T-helper 9 cell (primary cell): ENCODE measurements at regions not wholly inside any gene's neighbourhood (a gene's known extent, or its start where the extent isn't known, plus 50 kb on each side); places are given as distances from the start of the nearest gene placed in this dataset.
"Not testable (repeated sequence)": the region's sequence is repeated elsewhere in the genome, so short reads cannot be mapped to it uniquely, and the experiment has no call there.

Source experiments
- DNase-seq: peaks from one replicate; pipeline ENCODE4 v3.0.0-alpha.2; 2020

DNA sequence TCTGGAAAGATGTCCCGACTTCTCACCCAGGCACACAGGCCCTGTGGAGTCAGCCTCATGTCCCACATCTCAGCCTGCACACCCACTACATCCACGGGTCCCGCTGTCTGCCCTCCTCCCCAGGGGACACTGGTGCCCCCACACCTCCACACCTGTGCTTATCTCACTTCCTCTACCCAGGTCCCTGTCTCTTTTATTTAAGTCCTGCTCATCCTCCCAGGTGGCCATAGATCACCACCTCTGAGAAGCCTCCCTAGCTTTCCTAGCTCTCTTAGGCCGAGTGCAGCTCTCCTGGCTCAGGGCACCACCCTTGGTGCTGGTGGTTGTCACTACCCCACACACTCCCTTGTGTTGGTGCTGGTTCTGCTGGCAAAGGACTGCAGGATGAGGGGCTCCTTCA lies 143.6 kb upstream of the PITX1 start:
- DNase-seq: no peak

DNA sequence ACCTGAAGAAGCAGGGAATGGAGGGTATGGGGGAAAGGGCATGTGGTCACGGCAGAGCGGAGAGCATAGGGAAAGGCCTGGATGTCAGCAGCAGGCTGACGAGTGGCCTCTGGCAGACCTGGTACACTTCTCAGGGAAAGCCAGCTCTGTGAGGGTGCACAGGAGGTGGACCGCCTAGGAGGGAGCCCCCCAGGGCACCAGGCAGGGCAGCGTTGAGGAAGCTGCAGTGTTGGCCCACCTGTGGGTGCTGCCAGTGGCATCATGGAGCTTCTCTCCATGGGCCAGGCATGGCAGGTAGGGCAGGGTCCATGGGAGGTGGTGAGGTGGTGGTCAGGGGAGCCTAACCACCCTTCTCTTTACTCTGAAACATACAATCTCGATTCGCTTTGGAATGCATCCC lies 143.0 kb upstream of the PITX1 start:
- DNase-seq: no peak

DNA sequence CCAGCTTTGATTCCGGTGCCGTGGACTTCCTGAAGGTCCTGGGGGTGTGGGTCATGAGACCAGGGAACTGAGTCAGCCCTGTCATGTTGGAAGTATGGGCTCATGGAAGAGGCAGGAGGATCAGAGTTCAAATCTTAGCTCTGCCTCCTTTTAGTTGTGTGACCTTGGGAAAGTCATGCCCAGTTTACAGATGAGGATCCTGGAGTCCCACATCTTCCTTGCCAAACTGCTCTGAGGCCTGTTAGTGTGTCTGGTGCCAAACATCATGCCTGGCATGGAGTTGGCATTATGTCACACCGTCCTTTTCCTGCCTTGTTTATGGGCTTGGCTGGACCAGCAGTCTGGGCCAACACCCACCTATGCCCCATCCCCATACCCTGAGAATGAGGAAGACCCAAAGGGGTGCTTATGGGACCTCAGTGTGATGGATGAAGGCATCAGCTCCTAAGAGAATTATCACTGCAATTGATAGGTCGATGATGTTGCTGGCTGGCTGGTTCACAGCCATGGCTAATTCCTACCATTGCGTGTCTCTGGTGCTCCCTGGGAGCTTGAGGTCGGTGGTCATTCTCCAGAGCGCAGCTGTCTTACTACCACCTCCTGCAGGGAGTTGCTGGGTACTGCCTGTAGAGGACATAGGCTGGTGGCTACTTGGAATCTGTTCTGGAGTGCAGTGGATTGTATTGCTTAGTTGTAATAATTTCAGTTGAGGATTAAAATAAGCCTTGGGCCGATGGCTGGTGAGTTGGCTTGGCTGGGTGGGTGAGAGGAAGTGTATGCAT lies 140.5 kb upstream of the PITX1 start:
- no peak for DNase-seq

DNA sequence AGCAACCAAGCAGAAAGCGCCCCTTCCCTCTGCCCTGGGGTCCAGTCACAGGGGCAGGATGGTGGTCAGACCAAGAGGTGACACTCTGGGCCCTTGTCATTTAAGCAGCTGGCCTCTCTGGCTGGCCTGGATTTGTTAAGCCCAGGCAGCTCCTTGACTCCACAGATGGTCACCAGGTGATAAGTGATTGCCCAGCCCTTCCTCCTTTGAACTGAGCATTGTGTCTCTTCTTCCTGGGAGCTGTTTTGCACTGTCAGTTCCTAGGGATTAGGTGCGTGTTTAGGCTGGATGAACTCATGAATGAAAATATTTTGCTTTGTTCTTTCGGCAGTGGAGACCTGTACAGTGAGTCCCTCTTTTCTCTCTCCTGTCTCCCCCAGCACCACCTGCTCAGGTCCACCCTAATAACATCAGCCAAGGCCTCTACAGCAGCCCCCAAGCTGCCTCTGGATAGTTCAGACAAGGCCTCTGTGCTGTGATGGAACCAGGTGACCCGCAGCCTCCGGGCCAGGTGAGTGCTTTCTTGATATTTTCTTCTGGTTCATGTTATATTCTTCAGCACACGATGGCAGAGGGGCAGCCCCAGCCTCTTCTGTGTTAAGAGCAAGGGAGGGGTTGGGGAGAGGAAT lies 139.7 kb upstream of the PITX1 start:
- no peak for DNase-seq

DNA sequence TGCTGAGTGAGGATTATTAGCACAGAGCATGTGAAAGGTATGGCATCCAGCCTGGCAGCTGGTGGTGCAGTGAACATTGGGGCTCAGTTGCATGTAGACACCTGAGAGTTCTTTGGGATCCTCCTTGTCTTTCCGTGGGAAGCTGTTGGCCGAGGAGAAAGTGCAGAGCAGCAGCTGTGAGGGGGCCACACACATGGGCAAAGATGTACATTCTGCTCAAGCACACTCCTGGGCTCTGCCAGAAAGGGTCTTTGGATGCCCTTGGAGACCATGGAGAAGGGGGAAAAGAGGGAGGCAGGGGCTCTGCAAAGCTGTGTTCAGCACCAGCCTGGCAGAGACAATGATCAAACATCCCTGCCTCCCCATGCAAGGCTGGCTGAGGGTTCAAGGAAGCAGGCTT lies 138.7 kb upstream of the PITX1 start:
- DNase-seq: no peak

DNA sequence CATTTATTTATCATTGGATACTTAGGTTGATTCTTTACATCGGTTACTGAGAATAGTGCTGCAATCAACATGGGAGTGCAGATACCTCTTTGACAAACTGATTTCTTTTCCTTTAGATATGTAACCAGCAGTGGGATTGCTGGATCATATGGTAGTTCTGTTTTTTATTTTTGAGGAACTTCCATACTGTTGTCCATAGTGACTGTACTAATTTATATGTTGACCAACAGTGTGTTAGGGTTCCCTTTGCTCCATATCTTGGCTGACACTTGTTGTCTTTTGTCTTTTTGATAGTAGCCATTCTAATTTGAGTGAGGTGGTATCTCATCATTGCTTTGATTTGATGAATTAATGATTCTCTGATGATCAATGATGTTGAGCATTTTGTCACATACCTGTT lies 137.3 kb upstream of the PITX1 start:
- no peak for DNase-seq

DNA sequence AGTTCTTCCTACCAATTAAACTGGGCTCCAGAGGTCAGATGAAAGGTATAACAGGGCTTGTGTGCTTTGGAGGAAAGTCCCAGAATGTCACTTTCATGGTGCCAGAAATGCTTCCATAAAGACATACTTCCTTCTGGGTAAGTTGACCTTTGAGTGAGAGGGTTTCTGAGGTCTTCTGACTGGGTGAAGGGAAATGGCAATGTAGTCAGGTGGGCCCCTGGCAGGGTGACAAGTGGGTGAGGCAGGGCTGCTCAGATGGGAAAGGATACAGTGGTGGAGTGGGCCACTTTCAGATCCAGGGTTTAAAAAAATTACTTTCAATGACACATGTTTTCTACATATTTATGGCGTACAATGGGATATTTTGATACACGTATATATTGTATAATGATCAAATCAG lies 136.5 kb upstream of the PITX1 start:
- no peak for DNase-seq

DNA sequence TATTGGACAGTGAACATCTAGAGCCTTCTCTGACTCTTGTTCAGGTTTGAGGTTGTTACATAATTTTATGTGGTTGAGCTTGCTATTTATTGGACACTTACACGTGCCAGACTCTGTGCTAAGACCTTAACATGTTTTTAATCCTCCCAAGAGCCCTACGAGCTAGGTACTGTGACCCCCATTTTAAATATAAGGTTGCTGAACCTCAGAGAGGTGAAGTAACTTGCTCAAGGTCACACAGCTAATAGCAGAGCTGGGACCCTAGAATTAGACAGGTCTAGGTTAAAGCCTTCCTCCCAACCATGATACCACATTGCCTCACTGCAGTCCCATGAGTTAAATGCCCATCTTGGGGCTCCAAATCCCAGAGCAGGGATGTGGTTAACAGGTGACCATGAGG lies 135.7 kb upstream of the PITX1 start:
- no peak for DNase-seq

DNA sequence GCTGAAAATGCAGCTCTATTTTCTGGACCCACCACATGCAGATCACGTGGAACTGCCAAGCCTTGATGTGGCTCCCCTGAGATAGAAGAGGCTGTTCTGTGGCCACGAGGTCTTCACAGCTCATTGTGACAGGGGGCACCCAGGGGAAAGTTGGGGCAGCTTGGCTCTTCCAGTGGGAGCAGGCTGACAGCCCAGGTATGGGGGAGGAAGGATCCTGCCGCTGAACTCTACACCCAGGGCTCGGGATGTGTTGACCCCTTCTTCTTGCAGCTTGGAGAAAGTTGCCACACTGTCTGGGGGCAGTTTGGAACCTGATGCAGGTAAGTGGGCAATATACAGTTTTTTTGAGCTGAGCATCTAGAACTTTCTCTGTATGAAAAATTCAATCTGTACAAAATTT lies 133.6 kb upstream of the PITX1 start:
- no peak for DNase-seq

DNA sequence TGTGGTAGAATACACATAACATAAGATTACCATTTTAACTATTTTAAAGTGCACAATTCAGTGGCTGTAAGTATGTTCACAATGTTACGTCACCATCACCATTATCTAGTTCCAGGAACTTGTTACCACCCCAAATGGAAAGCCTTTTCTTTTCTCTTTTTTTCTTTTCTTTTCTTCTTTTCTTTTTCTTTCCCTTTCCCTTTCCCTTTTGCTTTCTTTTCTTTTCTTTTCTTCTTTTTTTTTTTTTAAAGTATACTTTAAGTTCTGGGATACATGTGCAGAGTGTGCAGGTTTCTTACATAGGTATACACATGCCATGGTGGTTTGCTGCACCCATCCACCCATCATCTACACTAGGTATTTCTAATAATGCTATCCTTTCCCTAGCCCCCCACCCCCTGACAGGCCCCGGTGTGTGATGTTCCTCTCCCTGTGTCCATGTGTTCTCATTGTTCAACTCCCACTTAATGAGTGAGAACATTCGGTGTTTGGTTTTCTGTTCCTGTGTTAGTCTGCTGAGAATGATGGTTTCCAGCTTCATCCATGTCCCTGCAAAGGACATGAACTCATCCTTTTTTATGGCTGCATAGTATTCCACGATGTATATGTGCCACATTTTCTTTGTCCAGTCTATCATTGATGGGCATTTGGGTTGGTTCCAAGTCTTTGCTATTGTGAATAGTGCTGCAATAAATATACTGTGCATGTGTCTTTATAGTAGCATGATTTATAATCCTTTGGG lies 131.0 kb upstream of the PITX1 start:
- DNase-seq: not testable (repeated sequence)

DNA sequence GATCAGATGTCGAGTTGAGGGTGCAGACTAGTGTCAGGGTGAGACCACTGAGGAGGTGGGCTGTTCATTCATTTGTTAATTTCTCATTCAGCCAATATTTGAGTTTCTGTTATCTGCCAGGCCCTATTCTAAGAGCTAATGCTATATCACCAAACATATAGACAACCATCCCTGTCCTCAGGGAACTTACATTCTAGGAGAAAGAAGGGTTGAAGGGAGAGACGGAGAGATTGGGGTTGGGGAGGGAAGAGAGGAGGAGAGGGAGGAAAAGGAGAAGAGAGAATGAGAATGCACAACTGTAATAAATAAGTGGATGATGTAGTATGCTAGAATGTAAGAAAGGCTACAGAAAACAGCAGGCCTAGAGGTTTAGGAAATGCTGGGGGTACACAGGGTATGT lies 129.9 kb upstream of the PITX1 start:
- DNase-seq: no peak

DNA sequence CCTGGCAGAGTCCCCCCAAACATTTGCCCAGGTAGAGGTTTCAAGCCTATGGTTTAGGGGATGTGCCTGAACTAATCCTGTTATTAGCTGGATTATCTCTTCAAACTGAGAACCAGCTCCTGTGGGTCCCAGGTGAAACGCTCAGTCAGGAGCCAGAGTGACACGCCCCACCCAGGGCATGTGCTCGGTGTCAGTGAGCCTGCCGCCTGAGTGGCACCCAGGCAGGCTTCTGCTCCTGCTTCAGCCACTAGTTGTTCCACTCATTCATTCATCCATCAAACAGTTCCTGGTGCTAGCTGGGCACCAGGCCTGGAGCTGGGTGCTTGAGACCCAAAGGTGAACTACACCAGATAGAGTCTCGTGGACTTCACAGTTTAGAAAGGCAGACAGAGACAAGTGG lies 129.4 kb upstream of the PITX1 start:
- no peak for DNase-seq

DNA sequence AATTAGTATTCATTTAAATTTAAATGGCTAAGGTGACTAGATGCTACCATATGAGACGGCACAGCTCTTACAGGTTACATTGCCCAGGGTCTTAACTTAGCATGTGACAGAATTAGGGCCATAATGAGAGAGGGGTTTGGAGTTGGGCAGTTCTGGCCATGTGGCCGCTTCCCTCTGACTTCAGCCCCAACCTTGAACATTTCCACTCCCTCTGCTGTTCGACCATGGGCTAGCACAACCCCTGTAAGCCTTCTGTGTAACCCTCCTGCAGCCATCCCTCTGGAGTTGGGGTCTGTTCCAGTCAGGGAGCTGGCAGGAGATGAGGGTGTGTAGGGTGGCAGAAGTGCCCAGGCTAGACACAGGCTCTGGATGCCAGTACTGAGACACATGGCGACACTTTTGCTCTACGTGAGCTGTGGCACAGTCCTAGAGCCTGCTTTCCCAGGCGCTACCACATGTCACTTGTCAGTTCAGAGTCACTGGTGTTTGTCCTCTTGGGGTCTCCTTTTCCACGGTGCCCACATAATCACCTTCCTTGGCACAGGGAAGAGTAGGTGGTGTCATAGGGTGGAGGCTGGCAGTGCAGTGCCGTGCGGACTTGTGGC lies 128.7 kb upstream of the PITX1 start:
- no peak for DNase-seq

DNA sequence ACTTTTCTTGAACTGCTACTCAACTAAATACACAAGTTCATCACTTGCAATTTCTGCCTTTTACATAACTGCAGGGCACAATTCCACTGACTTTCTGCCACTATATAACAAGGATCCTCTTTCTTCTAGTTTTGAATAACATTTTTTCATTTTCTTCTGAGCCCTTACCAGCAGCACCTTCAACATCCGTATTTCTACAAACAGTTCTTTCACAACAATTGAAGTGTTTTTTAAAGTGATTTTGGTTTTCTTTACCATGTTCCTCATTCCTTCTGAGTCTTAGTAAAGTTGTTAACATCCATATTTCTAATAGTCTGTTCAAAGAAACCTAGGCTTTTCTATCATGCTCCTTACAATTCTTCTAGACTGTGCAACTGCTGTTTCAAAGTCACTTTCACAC lies 127.2 kb upstream of the PITX1 start:
- DNase-seq: no peak

DNA sequence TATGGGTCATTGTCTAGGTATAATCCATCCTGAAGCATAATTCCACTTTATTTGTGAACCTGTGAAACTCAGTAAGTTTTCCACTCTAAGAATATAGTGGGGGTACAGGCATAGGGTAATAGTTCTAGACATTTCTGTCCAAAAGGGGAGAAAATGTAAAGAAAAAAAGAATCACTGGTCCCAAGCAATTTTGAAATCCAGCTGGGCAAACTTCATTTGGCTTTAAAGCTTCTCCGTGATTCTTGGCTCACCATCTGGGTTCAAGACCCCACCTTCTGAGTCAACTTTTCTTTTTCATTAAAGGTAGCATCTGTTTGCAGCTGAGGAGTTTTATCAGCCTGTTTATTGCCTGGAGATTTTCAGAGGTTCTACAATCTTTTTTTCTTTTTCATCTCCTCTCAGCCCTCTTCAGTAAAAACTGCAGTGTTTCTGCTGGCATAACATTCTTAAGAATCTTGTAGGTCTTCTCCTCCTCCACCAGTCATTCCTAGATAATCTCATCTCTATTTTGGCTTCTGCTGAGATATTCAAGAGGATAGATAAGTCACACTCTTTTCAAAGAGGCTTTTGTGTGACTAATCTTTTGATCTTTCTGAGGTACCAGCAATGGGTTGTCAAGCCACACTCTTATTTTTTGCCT lies 126.1 kb upstream of the PITX1 start:
- no peak for DNase-seq

DNA sequence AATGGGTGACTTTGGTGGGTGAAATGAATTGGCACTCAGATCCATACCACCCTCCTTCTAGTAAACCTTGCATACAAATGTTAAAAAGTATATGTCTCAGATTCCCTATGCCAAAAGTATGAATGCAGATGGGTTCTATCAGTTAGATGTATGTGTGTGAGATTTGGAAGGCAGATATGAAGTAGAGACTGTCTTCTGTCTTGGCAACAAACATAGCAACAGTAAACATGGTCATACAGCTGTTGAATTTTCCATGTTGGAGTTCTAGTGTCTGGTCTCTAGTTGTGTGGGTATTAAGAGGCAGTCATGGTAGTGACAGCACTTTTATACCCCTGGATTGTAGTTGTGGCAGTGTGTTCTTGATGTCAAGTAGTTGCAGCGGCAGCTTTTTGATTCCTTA lies 125.6 kb upstream of the PITX1 start:
- DNase-seq: no peak

DNA sequence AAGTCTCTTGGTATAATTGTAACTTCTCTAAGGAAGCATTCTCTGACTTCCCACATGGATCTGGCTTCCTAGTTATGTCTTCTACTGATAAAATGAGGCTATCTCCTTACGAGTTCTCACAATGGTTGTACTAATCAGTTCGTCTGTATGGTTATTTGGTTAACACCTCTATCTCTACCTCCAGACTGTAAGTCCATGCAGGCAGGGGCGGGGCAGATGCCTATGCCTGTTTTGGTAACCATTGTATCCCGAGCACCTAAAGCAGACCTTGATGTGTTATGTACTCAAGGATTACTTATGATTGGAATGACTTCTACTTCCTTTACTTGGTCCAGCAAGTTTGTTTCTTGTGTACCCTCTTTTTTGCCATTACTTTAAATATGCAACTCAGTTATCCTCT lies 125.0 kb upstream of the PITX1 start:
- no peak for DNase-seq

DNA sequence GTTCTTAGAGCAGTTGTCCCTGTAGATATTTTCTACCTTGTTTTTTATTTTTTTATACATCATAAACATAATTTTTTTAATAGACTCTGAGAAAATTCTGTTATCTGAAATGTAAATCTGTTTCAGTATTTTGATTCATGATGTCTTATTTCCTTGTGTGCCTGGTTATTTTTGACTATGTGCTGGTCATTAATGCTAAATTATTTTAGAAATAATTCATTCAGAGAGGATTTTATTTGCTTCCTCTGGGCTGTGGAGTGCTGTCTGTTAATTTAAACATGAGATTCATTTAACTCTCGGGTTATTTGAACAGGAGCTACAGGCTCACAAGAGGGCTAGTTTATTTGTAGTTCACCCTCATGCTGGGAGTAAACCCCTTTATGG lies 124.3 kb upstream of the PITX1 start:
- no peak for DNase-seq

DNA sequence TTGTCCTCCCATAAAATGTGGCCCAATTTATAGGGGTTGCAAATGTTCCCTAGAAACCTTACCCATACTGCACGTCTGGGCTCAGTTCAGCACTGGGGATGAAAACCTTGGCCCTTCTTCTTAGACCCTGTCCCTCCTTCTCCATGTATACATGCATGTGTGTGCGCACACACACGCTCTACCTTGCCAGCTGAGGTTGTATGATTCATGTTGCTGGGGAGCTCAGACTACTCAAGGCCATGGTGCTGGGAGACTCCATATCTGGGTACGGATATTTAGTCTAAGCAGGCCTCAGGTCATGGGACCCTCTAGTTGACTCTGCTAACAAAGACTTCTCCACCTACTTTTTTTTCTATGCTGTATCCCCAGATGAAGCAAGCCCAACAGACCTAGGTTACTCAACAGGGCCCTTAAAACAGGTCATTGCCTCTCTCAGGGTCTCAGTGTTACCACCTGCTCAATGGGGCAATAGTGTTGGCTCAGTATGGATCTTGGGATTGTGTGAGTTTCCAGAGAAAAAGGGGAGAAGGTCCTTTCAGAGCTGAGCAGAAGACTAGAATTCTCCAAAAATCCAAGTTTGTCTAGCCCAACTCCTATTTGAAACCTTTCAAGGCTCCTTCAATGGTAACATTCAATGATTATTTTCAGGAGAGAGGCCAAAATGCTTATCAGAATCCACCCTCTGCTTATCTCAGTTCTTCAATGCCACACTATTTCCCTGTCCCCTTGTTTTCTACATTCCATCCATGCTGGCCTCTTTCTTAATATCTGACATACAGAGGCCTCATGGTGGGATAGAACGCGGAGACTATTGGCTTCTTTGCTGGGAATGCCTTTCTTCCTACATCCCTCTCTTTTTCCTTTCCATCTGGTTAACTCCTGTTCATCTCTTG lies 123.6 kb upstream of the PITX1 start:
- DNase-seq: no peak

DNA sequence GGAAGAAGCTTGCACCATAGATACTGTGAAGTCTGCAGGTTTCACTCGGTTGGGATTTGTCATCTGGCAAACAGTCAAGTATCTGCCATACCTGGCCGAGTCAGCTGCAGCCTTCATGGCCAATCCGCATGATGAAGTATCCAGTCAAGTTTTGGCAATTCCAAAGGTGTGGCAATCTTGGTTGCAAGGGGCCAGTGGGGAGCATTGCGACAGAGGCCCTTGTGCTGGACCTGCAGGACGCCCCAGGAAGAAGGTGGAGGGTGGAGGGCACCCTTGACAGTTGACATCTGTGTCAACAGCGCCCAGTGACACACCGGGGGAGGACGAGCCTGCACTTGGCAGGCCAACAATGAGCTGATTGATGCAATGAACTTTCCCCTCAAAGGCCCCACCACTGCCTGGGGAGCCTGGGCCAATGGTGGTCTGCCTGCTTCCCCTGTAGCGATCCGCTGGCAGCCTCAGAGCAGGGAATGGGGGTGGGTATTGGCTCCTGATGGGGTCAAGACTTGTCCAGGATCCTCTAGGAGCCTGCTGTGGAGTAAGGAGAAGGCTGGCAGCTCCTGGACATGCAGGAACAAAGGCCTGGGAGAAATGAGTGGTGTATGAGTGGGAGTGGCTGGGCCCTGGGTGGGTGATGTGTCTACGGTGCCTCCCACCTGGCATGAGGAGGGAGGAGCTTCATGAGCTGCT lies 122.8 kb upstream of the PITX1 start:
- DNase-seq: no peak

DNA sequence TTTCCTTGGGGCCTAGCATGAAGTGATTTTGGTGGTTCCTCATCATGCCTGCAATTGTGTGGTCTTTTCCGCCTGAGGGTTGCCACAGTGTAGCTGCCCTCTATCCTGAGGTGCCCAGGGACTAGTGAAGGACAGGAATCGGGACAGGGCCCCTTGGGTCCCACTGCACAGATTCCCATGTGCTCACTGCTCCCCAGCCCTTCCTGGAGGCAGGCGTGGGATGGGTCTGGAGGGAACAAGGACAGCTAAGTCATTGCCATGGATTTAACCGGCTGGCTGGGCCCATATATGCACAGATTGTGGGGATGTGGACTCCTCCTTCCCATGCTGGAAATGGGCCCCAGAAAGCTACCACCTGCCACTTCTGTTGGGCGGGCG lies 122.3 kb upstream of the PITX1 start:
- DNase-seq: no peak
